HEK293 (cell line): ENCODE measurements at regions not wholly inside any gene's neighbourhood (a gene's known extent, or its start where the extent isn't known, plus 50 kb on each side); places are given as distances from the start of the nearest gene placed in this dataset.

Experiments
- CTCF ChIA-PET: fragments of 350-600 bp; formaldehyde crosslinking; extraction: SDS; loops from one replicate; lab custom pipeline; 2021; ENCODE audit warnings: antibody characterized with exemption; lab: Yijun Ruan, JAX
- POLR2A ChIA-PET: fragments of 300-600 bp; formaldehyde crosslinking; extraction: SDS; loops from one replicate; lab custom pipeline; 2020; ENCODE audit warnings: antibody characterized with exemption, inconsistent platforms; lab: Yijun Ruan, JAX
- H3K27ac ChIP-seq: fragments of 200-500 bp; sonication (Bioruptor generic); 2 replicates; pipeline ENCODE4 v1.5.1; 2014; ENCODE audit warnings: low read depth, low read length, control low read depth, inconsistent platforms; ENCODE audit errors: extremely low read depth
- H3K36me3 ChIP-seq, 2 experiments: fragments of 200-500 bp in 1 of 2; sonication (Bioruptor generic) in 1 of 2; 1 replicate in 1 of 2; 2 replicates in 1 of 2; pipeline ENCODE4 v1.5.1; 2014 to 2017; ENCODE audit warnings: inconsistent platforms in 2 of 2, low read length in 2 of 2; ENCODE audit not compliant: control insufficient read depth in 2 of 2, insufficient read depth in 1 of 2
- H3K4me1 ChIP-seq: fragments of 200-500 bp; sonication (Bioruptor generic); 2 replicates; pipeline ENCODE4 v1.5.1; 2014; ENCODE audit warnings: mild to moderate bottlenecking, low read length, inconsistent platforms; ENCODE audit not compliant: control insufficient read depth, insufficient read depth
- H3K4me3 ChIP-seq: 2 replicates; pipeline ENCODE4 v1.5.1; 2011; ENCODE audit warnings: low read depth, mild to moderate bottlenecking, control low read depth, low read length, moderate library complexity
- H3K9me3 ChIP-seq: fragments of 200-500 bp; sonication (Bioruptor generic); 2 replicates; pipeline ENCODE4 v1.5.1; 2014; ENCODE audit warnings: low read depth, low read length, inconsistent platforms; ENCODE audit not compliant: control insufficient read depth, insufficient read depth
- BCL11A ChIP-seq: fragments of 450-650 bp; formaldehyde crosslinking; IDR thresholded peaks from 2 replicates; pipeline ENCODE4 v1.5.1; 2016; ENCODE audit warnings: low read depth, missing biosample characterization, missing genetic modification characterization
- BCL11B ChIP-seq: fragments of 450-650 bp; formaldehyde crosslinking; IDR thresholded peaks from 2 replicates; pipeline ENCODE4 v1.5.1; 2016; ENCODE audit warnings: low read depth, missing biosample characterization, missing genetic modification characterization
- HOXC10 ChIP-seq: sonication (generic); formaldehyde crosslinking; IDR thresholded peaks from 2 replicates; pipeline ENCODE4 v1.8.1; 2023; ENCODE audit warnings: mild to moderate bottlenecking, missing genetic modification reagents
- PBX3 ChIP-seq: sonication (generic); formaldehyde crosslinking; IDR thresholded peaks from 2 replicates; pipeline ENCODE4 v1.8.1; 2022; ENCODE audit warnings: mild to moderate bottlenecking, moderate library complexity, missing genetic modification reagents
- ZBTB7A ChIP-seq: fragments of 450-650 bp; formaldehyde crosslinking; IDR thresholded peaks from 2 replicates; pipeline ENCODE4 v1.5.1; 2016; ENCODE audit warnings: low read depth, missing biosample characterization, missing genetic modification characterization
- ZNF155 ChIP-seq: fragments of 450-650 bp; formaldehyde crosslinking; IDR thresholded peaks from 2 replicates; pipeline ENCODE4 v1.5.1; 2016; ENCODE audit warnings: missing biosample characterization, missing genetic modification characterization
- ZNF202 ChIP-seq: fragments of 450-650 bp; formaldehyde crosslinking; IDR thresholded peaks from 2 replicates; pipeline ENCODE4 v1.5.1; 2016; ENCODE audit warnings: missing biosample characterization, missing genetic modification characterization, borderline replicate concordance
- ZNF211 ChIP-seq: fragments of 450-650 bp; formaldehyde crosslinking; IDR thresholded peaks from 2 replicates; pipeline ENCODE4 v1.5.1; 2016; ENCODE audit warnings: low read depth, missing biosample characterization, missing genetic modification characterization
- ZNF426 ChIP-seq: fragments of 450-650 bp; formaldehyde crosslinking; IDR thresholded peaks from 2 replicates; pipeline ENCODE4 v1.5.1; 2017; ENCODE audit warnings: missing biosample characterization, missing genetic modification characterization, mild to moderate bottlenecking, inconsistent platforms, moderate library complexity
- ZNF473 ChIP-seq: fragments of 450-650 bp; formaldehyde crosslinking; IDR thresholded peaks from 2 replicates; pipeline ENCODE4 v1.5.1; 2017; ENCODE audit warnings: missing biosample characterization, missing genetic modification characterization
- ZNF600 ChIP-seq: fragments of 450-650 bp; formaldehyde crosslinking; IDR thresholded peaks from 2 replicates; pipeline ENCODE4 v1.5.1; 2016; ENCODE audit warnings: missing biosample characterization, missing genetic modification characterization
- ZNF610 ChIP-seq: fragments of 450-650 bp; formaldehyde crosslinking; IDR thresholded peaks from 2 replicates; pipeline ENCODE4 v1.5.1; 2016; ENCODE audit warnings: missing biosample characterization, missing genetic modification characterization, borderline replicate concordance
- ZNF704 ChIP-seq: fragments of 450-650 bp; formaldehyde crosslinking; IDR thresholded peaks from 2 replicates; pipeline ENCODE4 v1.5.1; 2016; ENCODE audit warnings: missing biosample characterization, missing genetic modification characterization
- ZNF791 ChIP-seq: fragments of 450-650 bp; formaldehyde crosslinking; IDR thresholded peaks from 2 replicates; pipeline ENCODE4 v1.5.1; 2016; ENCODE audit warnings: missing biosample characterization, missing genetic modification characterization
- ZNF792 ChIP-seq: fragments of 450-650 bp; formaldehyde crosslinking; IDR thresholded peaks from 2 replicates; pipeline ENCODE4 v1.5.1; 2016; ENCODE audit warnings: missing biosample characterization, missing genetic modification characterization
- ZNF837 ChIP-seq: fragments of 450-650 bp; formaldehyde crosslinking; IDR thresholded peaks from 2 replicates; pipeline ENCODE4 v1.5.1; 2016; ENCODE audit warnings: missing biosample characterization, missing genetic modification characterization
- ZSCAN18 ChIP-seq: fragments of 450-650 bp; formaldehyde crosslinking; IDR thresholded peaks from 2 replicates; pipeline ENCODE4 v1.5.1; 2016; ENCODE audit warnings: missing biosample characterization, missing genetic modification characterization
- TF ChIP-seq, protein P1 (sequence below): fragments of 450-650 bp; formaldehyde crosslinking; IDR thresholded peaks from 2 replicates; pipeline ENCODE4 v1.5.1; 2016; ENCODE audit warnings: missing biosample characterization, missing genetic modification characterization
- TF ChIP-seq, protein P2 (sequence below): fragments of 450-650 bp; formaldehyde crosslinking; IDR thresholded peaks from 2 replicates; pipeline ENCODE4 v1.5.1; 2016; ENCODE audit warnings: missing biosample characterization, missing genetic modification characterization
- TF ChIP-seq, protein P3 (sequence below): fragments of 450-650 bp; formaldehyde crosslinking; IDR thresholded peaks from 2 replicates; pipeline ENCODE4; 2016; ENCODE audit warnings: missing biosample characterization, missing genetic modification characterization

DNA sequence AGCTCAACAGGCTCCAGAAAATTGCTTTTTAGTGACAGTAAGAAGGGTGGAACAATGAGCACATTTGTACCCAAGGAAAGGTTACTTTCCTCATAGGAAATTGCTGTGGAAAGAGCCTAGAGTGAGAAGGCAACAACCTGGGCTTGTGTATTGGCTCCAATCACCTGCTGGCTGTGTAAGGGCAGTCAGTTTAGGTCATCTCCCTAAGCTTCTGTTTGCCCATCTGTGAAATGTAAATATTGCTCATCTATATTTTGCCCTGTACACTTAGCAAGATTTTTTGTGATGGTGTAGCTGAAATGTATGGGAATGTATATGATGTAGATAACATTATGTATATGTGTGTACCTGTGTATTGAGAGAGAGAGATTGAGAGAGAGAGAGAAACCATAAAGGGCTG, 225.2 kb upstream of the MPHOSPH6 start:
- H3K27ac ChIP-seq = no peak overlapping the region
- ChIA-PET POLR2A (no interaction called here), CTCF (interaction anchor here (0.6 kb wide), 1 partner anchor 919 kb away, joined by 3 read pairs; no protein-coding TSS in a partner anchor)
- H3K4me1 ChIP-seq = no peaks in the 10 kb centered on the region
- TF ChIP-seq ZNF837 (no peak), ZNF792 (tag by site-specific recombination) (no peak), ZSCAN18 (tag by site-specific recombination) (no peak)
- H3K36me3 ChIP-seq = no peaks in the 10 kb centered on the region
- H3K4me3 ChIP-seq = no peak overlapping the region
- no peaks in the 10 kb centered on the region for H3K9me3 ChIP-seq

GRCh38 chr16:82391690-82392089, 221.7 kb upstream of the MPHOSPH6 start:
- no peak overlapping the region for H3K27ac ChIP-seq
- H3K4me3 ChIP-seq = no peak overlapping the region
- no peaks in the 10 kb centered on the region for H3K4me1 ChIP-seq
- H3K9me3 ChIP-seq = no peaks in the 10 kb centered on the region
- CTCF ChIA-PET = no interaction called here
- POLR2A ChIA-PET = no interaction called here
- no peaks in the 10 kb centered on the region for H3K36me3 ChIP-seq
- TF ChIP-seq ZNF155 (tag by site-specific recombination) (no peak), ZNF426 (tag by site-specific recombination) (no peak), BCL11A (no peak)
- TF ChIP-seq, protein P1, sequence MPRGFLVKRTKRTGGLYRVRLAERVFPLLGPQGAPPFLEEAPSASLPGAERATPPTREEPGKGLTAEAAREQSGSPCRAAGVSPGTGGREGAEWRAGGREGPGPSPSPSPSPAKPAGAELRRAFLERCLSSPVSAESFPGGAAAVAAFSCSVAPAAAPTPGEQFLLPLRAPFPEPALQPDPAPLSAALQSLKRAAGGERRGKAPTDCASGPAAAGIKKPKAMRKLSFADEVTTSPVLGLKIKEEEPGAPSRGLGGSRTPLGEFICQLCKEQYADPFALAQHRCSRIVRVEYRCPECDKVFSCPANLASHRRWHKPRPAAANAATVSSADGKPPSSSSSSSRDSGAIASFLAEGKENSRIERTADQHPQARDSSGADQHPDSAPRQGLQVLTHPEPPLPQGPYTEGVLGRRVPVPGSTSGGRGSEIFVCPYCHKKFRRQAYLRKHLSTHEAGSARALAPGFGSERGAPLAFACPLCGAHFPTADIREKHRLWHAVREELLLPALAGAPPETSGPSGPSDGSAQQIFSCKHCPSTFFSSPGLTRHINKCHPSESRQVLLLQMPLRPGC (tag by site-specific recombination) = no peak

- Histone ChIP-seq H3K9me3 (no peaks in the 10 kb centered on the region), H3K4me3 (no peak overlapping the region), H3K36me3 (no peaks in the 10 kb centered on the region), H3K4me1 (no peaks in the 10 kb centered on the region), H3K27ac (no peak overlapping the region)
- POLR2A ChIA-PET = no interaction called here
- no peak for TF ChIP-seq BCL11B (tag by site-specific recombination)
- no peak for TF ChIP-seq ZNF211 (tag by site-specific recombination)
- no peak for TF ChIP-seq ZNF473
- TF ChIP-seq PBX3 = no peak
- CTCF ChIA-PET = no interaction called here
These were observed 220.1 kb upstream of the MPHOSPH6 start for GRCh38 chr16:82389956-82390650.

- Histone ChIP-seq H3K9me3 (no peaks in the 10 kb centered on the region), H3K4me3 (no peak overlapping the region), H3K27ac (no peak overlapping the region), H3K4me1 (no peaks in the 10 kb centered on the region), H3K36me3 (no peaks in the 10 kb centered on the region)
- POLR2A ChIA-PET = no interaction called here
- CTCF ChIA-PET = interaction anchor here (0.6 kb wide), 2 partner anchors 11 to 69 kb away, joined by 3 read pairs; no protein-coding TSS in a partner anchor
- no peak for TF ChIP-seq ZNF704 (tag by site-specific recombination)
- TF ChIP-seq, protein P2, sequence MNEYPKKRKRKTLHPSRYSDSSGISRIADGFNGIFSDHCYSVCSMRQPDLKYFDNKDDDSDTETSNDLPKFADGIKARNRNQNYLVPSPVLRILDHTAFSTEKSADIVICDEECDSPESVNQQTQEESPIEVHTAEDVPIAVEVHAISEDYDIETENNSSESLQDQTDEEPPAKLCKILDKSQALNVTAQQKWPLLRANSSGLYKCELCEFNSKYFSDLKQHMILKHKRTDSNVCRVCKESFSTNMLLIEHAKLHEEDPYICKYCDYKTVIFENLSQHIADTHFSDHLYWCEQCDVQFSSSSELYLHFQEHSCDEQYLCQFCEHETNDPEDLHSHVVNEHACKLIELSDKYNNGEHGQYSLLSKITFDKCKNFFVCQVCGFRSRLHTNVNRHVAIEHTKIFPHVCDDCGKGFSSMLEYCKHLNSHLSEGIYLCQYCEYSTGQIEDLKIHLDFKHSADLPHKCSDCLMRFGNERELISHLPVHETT (tag by site-specific recombination) = no peak
- TF ChIP-seq, protein P3, sequence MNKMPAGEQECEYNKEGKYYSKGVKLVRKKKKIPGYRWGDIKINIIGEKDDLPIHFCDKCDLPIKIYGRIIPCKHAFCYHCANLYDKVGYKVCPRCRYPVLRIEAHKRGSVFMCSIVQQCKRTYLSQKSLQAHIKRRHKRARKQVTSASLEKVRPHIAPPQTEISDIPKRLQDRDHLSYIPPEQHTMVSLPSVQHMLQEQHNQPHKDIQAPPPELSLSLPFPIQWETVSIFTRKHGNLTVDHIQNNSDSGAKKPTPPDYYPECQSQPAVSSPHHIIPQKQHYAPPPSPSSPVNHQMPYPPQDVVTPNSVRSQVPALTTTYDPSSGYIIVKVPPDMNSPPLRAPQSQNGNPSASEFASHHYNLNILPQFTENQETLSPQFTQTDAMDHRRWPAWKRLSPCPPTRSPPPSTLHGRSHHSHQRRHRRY = no peak
- TF ChIP-seq ZNF202 (tag by site-specific recombination) = no peak
- no peak for TF ChIP-seq ZNF600 (tag by site-specific recombination)
- no peak for TF ChIP-seq ZNF791 (tag by site-specific recombination)
- no peak for TF ChIP-seq HOXC10 (CRISPR knock-in tag)
- no peak for TF ChIP-seq ZBTB7A (tag by site-specific recombination)
- TF ChIP-seq ZNF610 (tag by site-specific recombination) = no peak
These were observed 216.7 kb upstream of the MPHOSPH6 start for GRCh38 chr16:82386761-82387160.
